H1 (cell line): ENCODE measurements at regions not wholly inside any gene's neighbourhood (a gene's known extent, or its start where the extent isn't known, plus 50 kb on each side); places are given as distances from the start of the nearest gene placed in this dataset.

Source experiments
- ASH2L ChIP-seq: fragments of 200-600, 300-600 bp; sonication (generic); IDR thresholded peaks from one replicate; pipeline ENCODE4 v1.7.1; 2017; ENCODE audit warnings: low read length
- BRCA1 ChIP-seq: IDR thresholded peaks from 2 replicates; pipeline ENCODE4 v1.6.1; 2012; ENCODE audit warnings: low read depth, low read length, improper control_type of control experiment
- POU5F1 ChIP-seq: IDR thresholded peaks from 2 replicates; pipeline ENCODE4 v1.6.1; 2011; ENCODE audit warnings: low read depth, mild to moderate bottlenecking, low read length, moderate library complexity
- RNF2 ChIP-seq: fragments of 200-900, 300-1000 bp; sonication (generic); IDR thresholded peaks from 2 replicates; pipeline ENCODE4 v1.7.1; 2016; ENCODE audit warnings: borderline replicate concordance, low read depth, mild to moderate bottlenecking, antibody characterized with exemption, low read length; ENCODE audit not compliant: poor library complexity, severe bottlenecking; ENCODE audit errors: missing control alignments
- YY1 ChIP-seq: IDR thresholded peaks from 2 replicates; pipeline ENCODE4 v1.6.1; 2011; ENCODE audit warnings: low read depth, mild to moderate bottlenecking, low read length
- TF ChIP-seq, protein P1 (sequence below), 3 experiments: IDR thresholded peaks; 1 replicate in 2 of 3; 2 replicates in 1 of 3; pipeline versions ENCODE4 v1.5.1 to v1.6.1; 2011; ENCODE audit warnings: low read length in 3 of 3, mild to moderate bottlenecking in 3 of 3, inconsistent platforms in 2 of 3, low read depth in 1 of 3, moderate library complexity in 1 of 3; ENCODE audit not compliant: insufficient read depth in 1 of 3; ENCODE audit errors: control extremely low read depth in 1 of 3

- TF ChIP-seq RNF2 (no peak), POU5F1 (no peak), YY1 (no peak), BRCA1 (no peak), ASH2L (no peak)
- TF ChIP-seq, protein P1, sequence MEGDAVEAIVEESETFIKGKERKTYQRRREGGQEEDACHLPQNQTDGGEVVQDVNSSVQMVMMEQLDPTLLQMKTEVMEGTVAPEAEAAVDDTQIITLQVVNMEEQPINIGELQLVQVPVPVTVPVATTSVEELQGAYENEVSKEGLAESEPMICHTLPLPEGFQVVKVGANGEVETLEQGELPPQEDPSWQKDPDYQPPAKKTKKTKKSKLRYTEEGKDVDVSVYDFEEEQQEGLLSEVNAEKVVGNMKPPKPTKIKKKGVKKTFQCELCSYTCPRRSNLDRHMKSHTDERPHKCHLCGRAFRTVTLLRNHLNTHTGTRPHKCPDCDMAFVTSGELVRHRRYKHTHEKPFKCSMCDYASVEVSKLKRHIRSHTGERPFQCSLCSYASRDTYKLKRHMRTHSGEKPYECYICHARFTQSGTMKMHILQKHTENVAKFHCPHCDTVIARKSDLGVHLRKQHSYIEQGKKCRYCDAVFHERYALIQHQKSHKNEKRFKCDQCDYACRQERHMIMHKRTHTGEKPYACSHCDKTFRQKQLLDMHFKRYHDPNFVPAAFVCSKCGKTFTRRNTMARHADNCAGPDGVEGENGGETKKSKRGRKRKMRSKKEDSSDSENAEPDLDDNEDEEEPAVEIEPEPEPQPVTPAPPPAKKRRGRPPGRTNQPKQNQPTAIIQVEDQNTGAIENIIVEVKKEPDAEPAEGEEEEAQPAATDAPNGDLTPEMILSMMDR (IDR thresholded peaks at IDR 0.05; ENCODE audit: control extremely low read depth in 1 of 3, insufficient read depth in 1 of 3, low read depth in 1 of 3, low read length in 3 of 3): no peak
These were observed 272.4 kb upstream of the FBXO33 start (continued) for GRCh38 chr14:39704594-39704993.
